B cell (primary cell): ENCODE measurements at regions not wholly inside any gene's neighbourhood (a gene's known extent, or its start where the extent isn't known, plus 50 kb on each side); places are given as distances from the start of the nearest gene placed in this dataset.

Experiments used
- ATAC-seq: fragments of 200-7000 bp; cut with Tn5 transposase; one replicate; pipeline ENCODE4 v1.10.0; 2021; ENCODE audit warnings: low read depth, mild to moderate bottlenecking, moderate number of reproducible peaks, moderate library complexity
- CTCF ChIA-PET: fragments of 350-600 bp; sonication (Branson Sonifier 250); formaldehyde crosslinking; loops from one replicate; lab custom pipeline; 2021; ENCODE audit warnings: antibody characterized with exemption, inconsistent platforms; lab: Charles Lee
- POLR2A ChIA-PET: fragments of 350-600 bp; sonication (Branson Sonifier 250); formaldehyde crosslinking; loops from one replicate; lab custom pipeline; 2021; ENCODE audit warnings: antibody characterized with exemption; lab: Charles Lee
- DNase-seq: peaks from one replicate; pipeline ENCODE4 v3.0.0; 2013
- H2AFZ ChIP-seq: 2 replicates; pipeline ENCODE4 v1.6.1; 2012; ENCODE audit warnings: mild to moderate bottlenecking, low read depth, low read length; ENCODE audit not compliant: insufficient read depth, poor library complexity, severe bottlenecking
- H3K27ac ChIP-seq, 2 donors: 1 replicate in 1 of 2; 2 replicates in 1 of 2; pipeline ENCODE4 v1.5.1; 2012 to 2013; ENCODE audit warnings: low read length in 2 of 2, mild to moderate bottlenecking in 2 of 2, moderate library complexity in 1 of 2
- H3K27me3 ChIP-seq, 4 experiments: fragments of 200-600 bp in 1 of 4; sonication (generic) in 1 of 4; replicated peaks in 1 of 4; 1 replicate in 2 of 4; 2 replicates in 2 of 4; pipeline versions ENCODE4 v1.6.1 to v1.7.0; 2013 to 2016; ENCODE audit warnings: low read length in 3 of 4, mild to moderate bottlenecking in 2 of 4, mixed read lengths in 1 of 4, moderate library complexity in 1 of 4; ENCODE audit not compliant: insufficient read depth in 4 of 4, control insufficient read depth in 3 of 4; ENCODE audit errors: control extremely low read depth in 1 of 4
- H3K36me3 ChIP-seq, 2 experiments: replicated peaks in 1 of 2; 1 replicate in 1 of 2; 2 replicates in 1 of 2; pipeline versions ENCODE4 v1.6.1 to v1.7.1; 2013; ENCODE audit warnings: low read length in 1 of 2; ENCODE audit not compliant: insufficient read depth in 2 of 2, control insufficient read depth in 1 of 2; ENCODE audit errors: control extremely low read depth in 1 of 2, extremely low read depth in 1 of 2
- H3K4me1 ChIP-seq, 2 donors: fragments of 200-600 bp in 1 of 2; sonication (generic) in 1 of 2; 1 replicate in 1 of 2; 2 replicates in 1 of 2; pipeline versions ENCODE4 v1.5.1 to v1.6.1; 2013 to 2017; ENCODE audit warnings: low read length in 2 of 2; ENCODE audit not compliant: control insufficient read depth in 2 of 2, insufficient read depth in 2 of 2
- H3K4me2 ChIP-seq: replicated peaks from 2 replicates; pipeline ENCODE3; 2012; ENCODE audit warnings: mild to moderate bottlenecking, low read depth, low read length; ENCODE audit not compliant: poor library complexity, severe bottlenecking
- H3K4me3 ChIP-seq, 5 experiments: fragments of 200-600 bp in 1 of 5; sonication (generic) in 1 of 5; 1 replicate in 3 of 5; 2 replicates in 2 of 5; pipeline versions ENCODE4 v1.5.1 to v1.7.0; 2011 to 2016; ENCODE audit warnings: low read length in 4 of 5, mild to moderate bottlenecking in 4 of 5, low read depth in 2 of 5, control low read depth in 1 of 5, moderate library complexity in 1 of 5; ENCODE audit not compliant: insufficient read depth in 1 of 5; ENCODE audit errors: control extremely low read depth in 1 of 5, extremely low read depth in 1 of 5
- H3K79me2 ChIP-seq: fragments of 200-600 bp; sonication (generic); one replicate; pipeline ENCODE4 v1.6.0; 2016; ENCODE audit warnings: low read length; ENCODE audit not compliant: control insufficient read depth, insufficient read depth
- H3K9ac ChIP-seq: fragments of 200-600 bp; sonication (generic); 2 replicates; pipeline ENCODE4 v1.6.1; 2017; ENCODE audit warnings: mild to moderate bottlenecking, low read length, moderate library complexity
- H3K9me3 ChIP-seq, 3 donors: one replicate each; pipeline versions ENCODE4 v1.6.1 to v1.7.1; 2013; ENCODE audit warnings: low read length in 2 of 3; ENCODE audit not compliant: control insufficient read depth in 2 of 3, insufficient read depth in 1 of 3; ENCODE audit errors: control extremely low read depth in 1 of 3
- H4K20me1 ChIP-seq: 2 replicates; pipeline ENCODE4 v1.6.0; 2012; ENCODE audit warnings: mild to moderate bottlenecking, low read length; ENCODE audit not compliant: insufficient read depth, control insufficient read depth, poor library complexity, severe bottlenecking
- H3K27ac Mint-ChIP-seq: one replicate; pipeline ENCODE4 v1.8.0; 2021; ENCODE audit warnings: mixed read lengths
- H3K27me3 Mint-ChIP-seq: one replicate; pipeline ENCODE4 v1.8.0; 2021; ENCODE audit warnings: mixed read lengths
- H3K4me1 Mint-ChIP-seq: one replicate; pipeline ENCODE4 v1.8.0; 2021; ENCODE audit warnings: mixed read lengths
- H3K4me3 Mint-ChIP-seq: one replicate; pipeline ENCODE4 v1.8.0; 2021; ENCODE audit warnings: mixed read lengths
- H3K9me3 Mint-ChIP-seq: one replicate; pipeline ENCODE4 v1.8.0; 2022; ENCODE audit warnings: mixed read lengths; ENCODE audit not compliant: insufficient read depth
- CTCF ChIP-seq: fragments of 200-600 bp; IDR thresholded peaks from one replicate; pipeline ENCODE4 v1.8.0; 2022; ENCODE audit warnings: antibody characterized with exemption, mild to moderate bottlenecking
- EZH2 ChIP-seq: IDR thresholded peaks from 2 replicates; pipeline ENCODE4 v1.6.1; 2012; ENCODE audit warnings: borderline replicate concordance, low read depth, mild to moderate bottlenecking, moderate library complexity, low read length; ENCODE audit not compliant: insufficient read depth, poor library complexity, severe bottlenecking
- WGBS: methylation state at CpG from one replicate; pipeline ENCODE4 v1.1.5; 2013; ENCODE audit warnings: missing lambda C conversion rate; ENCODE audit not compliant: insufficient coverage; 5-methylcytosine and 5-hydroxymethylcytosine counted together
- intact Hi-C: fragments of 100-400 bp; cut with micrococcal nuclease; formaldehyde crosslinking; loops from one replicate; pipeline ENCODE4 v1.10.0; 2022

- CTCF ChIA-PET: no interaction called here
- DNase-seq: no peak
- Histone ChIP-seq H3K79me2 (no peaks in the 10 kb centered on the region), H3K9ac (no peak overlapping the region), H3K4me2 (no peak overlapping the region), H2AFZ (no peak overlapping the region), H3K9me3 (no peaks in the 10 kb centered on the region), H3K27me3 (no peaks in the 10 kb centered on the region), H4K20me1 (no peaks in the 10 kb centered on the region), H3K27ac (no peak overlapping the region), H3K4me3 (no peak overlapping the region), H3K4me1 (no peaks in the 10 kb centered on the region), H3K36me3 (no peaks in the 10 kb centered on the region)
- intact Hi-C loops: no loop called here
- H3K9me3 Mint-ChIP-seq: no peaks in the 10 kb centered on the region
- POLR2A ChIA-PET: no interaction called here
- no peak overlapping the region for H3K27ac Mint-ChIP-seq
- no peak for ATAC-seq
- H3K27me3 Mint-ChIP-seq: no peaks in the 10 kb centered on the region
- WGBS: 100% methylated on average over 1 of the region's 2 CpGs
- H3K4me3 Mint-ChIP-seq: no peak overlapping the region
- no peak for TF ChIP-seq CTCF
- TF ChIP-seq EZH2: no peak
- no peaks in the 10 kb centered on the region for H3K4me1 Mint-ChIP-seq
Measured at GRCh38 chr6:140283197-140283596, 908.7 kb upstream of the CITED2 start.

- Mint-ChIP-seq H3K9me3 (no peaks in the 10 kb centered on the region), H3K27ac (no peak overlapping the region), H3K27me3 (no peaks in the 10 kb centered on the region), H3K4me3 (no peak overlapping the region), H3K4me1 (no peaks in the 10 kb centered on the region)
- no peak overlapping the region for H2AFZ ChIP-seq
- no peaks in the 10 kb centered on the region for H3K9me3 ChIP-seq
- H3K79me2 ChIP-seq: no peaks in the 10 kb centered on the region
- WGBS: no CpG with 5 or more reads among the region's 1 CpG
- no peak overlapping the region for H3K27ac ChIP-seq
- H3K9ac ChIP-seq: no peak overlapping the region
- H3K36me3 ChIP-seq: no peaks in the 10 kb centered on the region
- no peaks in the 10 kb centered on the region for H4K20me1 ChIP-seq
- ChIA-PET CTCF (no interaction called here), POLR2A (no interaction called here)
- H3K4me3 ChIP-seq: no peak overlapping the region
- TF ChIP-seq CTCF (no peak), EZH2 (no peak)
- DNase-seq (no peak), ATAC-seq (no peak)
- intact Hi-C loops: no loop called here
- no peaks in the 10 kb centered on the region for H3K4me1 ChIP-seq
- no peak overlapping the region for H3K4me2 ChIP-seq
- no peaks in the 10 kb centered on the region for H3K27me3 ChIP-seq
Measured at GRCh38 chr6:140281767-140282166, 907.3 kb upstream of the CITED2 start.
